ENCODE measurements at regions not wholly inside any gene's neighbourhood (a gene's known extent, or its start where the extent isn't known, plus 50 kb on each side); places are given as distances from the start of the nearest gene placed in this dataset.

- intact Hi-C loops (cut with micrococcal nuclease): no loop called here
These were observed 317.8 kb downstream of the GPATCH2 start for GRCh38 chr1:217313096-217313495.

GRCh38 chr1:217311766-217312165 is 319.1 kb downstream of the GPATCH2 start:
- intact Hi-C loops (cut with micrococcal nuclease): no loop called here

- intact Hi-C loops (cut with micrococcal nuclease): no loop called here
These were observed 319.6 kb downstream of the GPATCH2 start for GRCh38 chr1:217311269-217311668.

- intact Hi-C loops (cut with micrococcal nuclease): no loop called here
These were observed 349.6 kb downstream of the GPATCH2 start for GRCh38 chr1:217281332-217281731.

GRCh38 chr1:217275655-217276398 is 355.1 kb downstream of the GPATCH2 start:
- intact Hi-C loops (cut with micrococcal nuclease): no loop called here

- intact Hi-C loops (cut with micrococcal nuclease): no loop called here
These were observed 355.8 kb downstream of the GPATCH2 start for GRCh38 chr1:217274927-217275654.

- intact Hi-C loops (cut with micrococcal nuclease): no loop called here
These were observed 356.5 kb downstream of the GPATCH2 start for GRCh38 chr1:217274416-217274815.

- intact Hi-C loops (cut with micrococcal nuclease): no loop called here
These were observed 357.0 kb downstream of the GPATCH2 start for GRCh38 chr1:217273866-217274265.

- intact Hi-C loops (cut with micrococcal nuclease): no loop called here
These were observed 358.5 kb downstream of the GPATCH2 start for GRCh38 chr1:217272385-217272784.

GRCh38 chr1:217270101-217270500 is 360.8 kb downstream of the GPATCH2 start:
- intact Hi-C loops (cut with micrococcal nuclease): no loop called here

GRCh38 chr1:217268058-217268457 is 362.8 kb downstream of the GPATCH2 start:
- intact Hi-C loops (cut with micrococcal nuclease): no loop called here

GRCh38 chr1:217261636-217262035 is 369.3 kb downstream of the GPATCH2 start:
- intact Hi-C loops (cut with micrococcal nuclease): no loop called here

- intact Hi-C loops (cut with micrococcal nuclease): no loop called here
These were observed 370.2 kb downstream of the GPATCH2 start for GRCh38 chr1:217260676-217261075.

GRCh38 chr1:217253985-217254384 is 376.9 kb downstream of the GPATCH2 start:
- intact Hi-C loops (cut with micrococcal nuclease): no loop called here

GRCh38 chr1:217253351-217253750 is 377.5 kb downstream of the GPATCH2 start:
- intact Hi-C loops (cut with micrococcal nuclease): no loop called here

GRCh38 chr1:217251121-217251520 is 379.8 kb downstream of the GPATCH2 start:
- intact Hi-C loops (cut with micrococcal nuclease): no loop called here

- intact Hi-C loops (cut with micrococcal nuclease): no loop called here
These were observed 381.0 kb downstream of the GPATCH2 start for GRCh38 chr1:217249857-217250256.

- intact Hi-C loops (cut with micrococcal nuclease): no loop called here
These were observed 385.9 kb downstream of the GPATCH2 start for GRCh38 chr1:217244971-217245370.

GRCh38 chr1:217240656-217241055 is 390.2 kb downstream of the GPATCH2 start:
- intact Hi-C loops (cut with micrococcal nuclease): no loop called here

GRCh38 chr1:217238945-217239344 is 391.9 kb downstream of the GPATCH2 start:
- intact Hi-C loops (cut with micrococcal nuclease): no loop called here

GRCh38 chr1:217230412-217230811 is 400.5 kb downstream of the GPATCH2 start:
- intact Hi-C loops (cut with micrococcal nuclease): no loop called here

GRCh38 chr1:217228689-217229088 is 402.2 kb downstream of the GPATCH2 start:
- intact Hi-C loops (cut with micrococcal nuclease): no loop called here

- intact Hi-C loops (cut with micrococcal nuclease): no loop called here
These were observed 406.7 kb downstream of the GPATCH2 start for GRCh38 chr1:217224201-217224600.

All from T-helper 1 cell treated with Interleukin-12 subunit alpha and Interleukin-12 subunit beta and Interleukin-4 antibody, amounts not matched to agents 30 ng/mL and 1 ng/mL, for 36 hours (primary cell).